Peyer's patch (tissue), 4 donors: ENCODE measurements at regions not wholly inside any gene's neighbourhood (a gene's known extent, or its start where the extent isn't known, plus 50 kb on each side); places are given as distances from the start of the nearest gene placed in this dataset.

ENCODE experiments used
- CTCF ChIP-seq, 6 experiments: fragments of 450-650 bp in 4 of 6; fragments of 200-600 bp in 2 of 6; sonication (generic) in 1 of 6; IDR thresholded peaks; one replicate each; pipeline ENCODE4 v1.5.1; 2017 to 2019; ENCODE audit warnings: antibody characterized with exemption in 6 of 6, mild to moderate bottlenecking in 3 of 6, moderate library complexity in 1 of 6
- POLR2A ChIP-seq, 2 donors: fragments of 450-650 bp; IDR thresholded peaks; one replicate each; pipeline ENCODE4 v1.5.1; 2017; ENCODE audit warnings: antibody characterized with exemption in 2 of 2, mild to moderate bottlenecking in 2 of 2, moderate library complexity in 2 of 2

DNA sequence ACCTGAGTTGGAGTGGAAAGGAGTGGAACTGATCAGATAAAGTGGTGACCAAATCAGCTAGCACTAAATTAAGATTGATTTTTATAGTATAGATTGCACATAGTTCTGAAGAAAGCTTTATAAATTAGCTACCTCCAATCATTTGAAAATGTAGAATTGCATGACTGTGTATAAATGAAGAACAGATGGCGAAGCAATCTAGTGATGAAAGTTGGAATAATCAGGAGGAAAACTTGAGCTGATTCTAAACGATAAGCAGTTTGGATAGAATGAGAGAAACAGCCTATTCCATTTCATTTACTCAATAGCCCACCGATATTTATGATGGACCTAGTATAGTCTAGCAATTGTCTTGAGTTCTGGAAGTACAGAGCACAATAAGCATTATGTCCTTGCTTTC lies 661.5 kb downstream of the PLA2G4A start:
- TF ChIP-seq CTCF (IDR thresholded peaks at IDR 0.05) (no peak), POLR2A (IDR thresholded peaks at IDR 0.05) (no peak)
